Loucy (cell line): ENCODE measurements at regions not wholly inside any gene's neighbourhood (a gene's known extent, or its start where the extent isn't known, plus 50 kb on each side); places are given as distances from the start of the nearest gene placed in this dataset.

Experiments used
- H2AFZ ChIP-seq: fragments of 200-600 bp; sonication (generic); 2 replicates; pipeline ENCODE4 v1.6.0; 2016; ENCODE audit warnings: antibody characterized with exemption, mild to moderate bottlenecking, low read length, moderate library complexity
- H3F3A ChIP-seq: fragments of 200-600 bp; 2 replicates; pipeline ENCODE4 v1.6.0; 2016; ENCODE audit warnings: antibody characterized with exemption, low read depth, mild to moderate bottlenecking
- H3K27me3 ChIP-seq: fragments of 200-600 bp; sonication (generic); 2 replicates; pipeline ENCODE4 v1.6.1; 2014; ENCODE audit warnings: low read length, mild to moderate bottlenecking; ENCODE audit not compliant: insufficient read depth, poor library complexity, severe bottlenecking
- H3K36me3 ChIP-seq: fragments of 200-600 bp; sonication (generic); 2 replicates; pipeline ENCODE4 v1.6.1; 2016; ENCODE audit warnings: low read length; ENCODE audit not compliant: insufficient read depth
- H3K4me1 ChIP-seq: fragments of 200-600 bp; sonication (generic); 2 replicates; pipeline ENCODE4 v1.5.1; 2014; ENCODE audit warnings: low read length, mild to moderate bottlenecking; ENCODE audit not compliant: insufficient read depth, poor library complexity, severe bottlenecking
- H3K4me2 ChIP-seq: fragments of 200-600 bp; sonication (generic); 2 replicates; pipeline ENCODE4 v1.6.0; 2014; ENCODE audit warnings: antibody characterized with exemption, low read length, low read depth, mild to moderate bottlenecking; ENCODE audit not compliant: poor library complexity, severe bottlenecking
- H3K4me3 ChIP-seq: fragments of 200-600 bp; sonication (generic); 2 replicates; pipeline ENCODE4 v1.5.1; 2014; ENCODE audit warnings: low read length, mild to moderate bottlenecking, mixed read lengths; ENCODE audit not compliant: poor library complexity, severe bottlenecking
- H3K79me2 ChIP-seq: fragments of 200-600 bp; sonication (generic); 2 replicates; pipeline ENCODE4 v1.6.1; 2014; ENCODE audit warnings: low read length; ENCODE audit not compliant: insufficient read depth
- H3K9ac ChIP-seq: fragments of 200-600 bp; sonication (generic); 2 replicates; pipeline ENCODE4 v1.6.0; 2014; ENCODE audit warnings: mild to moderate bottlenecking, low read depth, low read length, moderate library complexity; ENCODE audit not compliant: poor library complexity, severe bottlenecking
- H3K9me2 ChIP-seq: fragments of 200-600 bp; sonication (generic); replicated peaks from 2 replicates; pipeline ENCODE4 v1.6.1; 2016; ENCODE audit warnings: low read depth, low read length, mixed read lengths
- H3K9me3 ChIP-seq: fragments of 200-600 bp; sonication (generic); 2 replicates; pipeline ENCODE4 v1.6.1; 2014; ENCODE audit warnings: mild to moderate bottlenecking, antibody characterized with exemption, low read length, low read depth; ENCODE audit not compliant: insufficient read depth
- H4K20me1 ChIP-seq: fragments of 200-600 bp; sonication (generic); 2 replicates; pipeline ENCODE4 v1.6.0; 2014; ENCODE audit warnings: antibody characterized with exemption, low read length, mild to moderate bottlenecking; ENCODE audit not compliant: insufficient read depth, poor library complexity, severe bottlenecking
- EZH2phosphoT487 ChIP-seq: fragments of 200-600 bp; IDR thresholded peaks from 2 replicates; pipeline ENCODE4 v1.6.1; 2018; ENCODE audit warnings: antibody characterized with exemption, mild to moderate bottlenecking, moderate library complexity, borderline replicate concordance
- TF ChIP-seq, protein P1 (sequence below): fragments of 200-600 bp; sonication (generic); conservative IDR thresholded peaks from 2 replicates; pipeline ENCODE4 v1.5.1; 2014; ENCODE audit warnings: mild to moderate bottlenecking, antibody characterized with exemption, low read length

- Histone ChIP-seq H2AFZ (no peak overlapping the region), H3K4me1 (no peaks in the 10 kb centered on the region), H3K9me3 (no peaks in the 10 kb centered on the region), H3K27me3 (no peaks in the 10 kb centered on the region), H3K9ac (no peak overlapping the region), H3F3A (no peaks in the 10 kb centered on the region), H3K36me3 (no peaks in the 10 kb centered on the region), H4K20me1 (no peaks in the 10 kb centered on the region), H3K4me2 (no peak overlapping the region), H3K79me2 (no peaks in the 10 kb centered on the region), H3K9me2 (no peaks in the 10 kb centered on the region), H3K4me3 (no peak overlapping the region)
- TF ChIP-seq, protein P1, sequence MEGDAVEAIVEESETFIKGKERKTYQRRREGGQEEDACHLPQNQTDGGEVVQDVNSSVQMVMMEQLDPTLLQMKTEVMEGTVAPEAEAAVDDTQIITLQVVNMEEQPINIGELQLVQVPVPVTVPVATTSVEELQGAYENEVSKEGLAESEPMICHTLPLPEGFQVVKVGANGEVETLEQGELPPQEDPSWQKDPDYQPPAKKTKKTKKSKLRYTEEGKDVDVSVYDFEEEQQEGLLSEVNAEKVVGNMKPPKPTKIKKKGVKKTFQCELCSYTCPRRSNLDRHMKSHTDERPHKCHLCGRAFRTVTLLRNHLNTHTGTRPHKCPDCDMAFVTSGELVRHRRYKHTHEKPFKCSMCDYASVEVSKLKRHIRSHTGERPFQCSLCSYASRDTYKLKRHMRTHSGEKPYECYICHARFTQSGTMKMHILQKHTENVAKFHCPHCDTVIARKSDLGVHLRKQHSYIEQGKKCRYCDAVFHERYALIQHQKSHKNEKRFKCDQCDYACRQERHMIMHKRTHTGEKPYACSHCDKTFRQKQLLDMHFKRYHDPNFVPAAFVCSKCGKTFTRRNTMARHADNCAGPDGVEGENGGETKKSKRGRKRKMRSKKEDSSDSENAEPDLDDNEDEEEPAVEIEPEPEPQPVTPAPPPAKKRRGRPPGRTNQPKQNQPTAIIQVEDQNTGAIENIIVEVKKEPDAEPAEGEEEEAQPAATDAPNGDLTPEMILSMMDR: peak; percentile 45
- TF ChIP-seq EZH2phosphoT487: no peak
Observed at GRCh38 chrX:82961129-82961528, 547.0 kb upstream of the POU3F4 start.

DNA sequence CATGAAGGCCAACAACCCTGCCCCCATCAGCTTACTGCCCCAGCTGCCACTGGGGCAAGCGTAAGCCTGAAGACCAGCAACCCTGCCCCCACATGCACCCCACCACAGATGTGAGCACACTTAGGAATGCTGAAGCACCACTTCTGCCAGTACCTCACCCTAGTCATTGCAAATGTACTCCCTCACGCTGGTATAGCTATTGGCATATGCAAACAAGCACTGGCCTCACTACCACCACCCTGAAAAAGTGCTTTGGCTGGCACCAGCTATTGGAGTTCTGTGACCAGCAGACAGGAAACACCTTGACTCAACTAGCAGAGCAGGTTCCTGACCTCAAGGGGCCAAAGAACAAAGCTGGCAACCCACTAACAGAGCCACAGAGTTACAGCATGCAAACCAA lies 534.4 kb upstream of the POU3F4 start:
- Histone ChIP-seq H3K4me3 (peak overlapping the region; percentile 29), H3K9ac (no peak overlapping the region), H3K36me3 (no peaks in the 10 kb centered on the region), H3K9me2 (no peaks in the 10 kb centered on the region), H3K9me3 (no peaks in the 10 kb centered on the region), H3K4me1 (no peaks in the 10 kb centered on the region), H3K79me2 (no peaks in the 10 kb centered on the region), H3K27me3 (no peaks in the 10 kb centered on the region), H3F3A (no peaks in the 10 kb centered on the region; the same call in 1 of the 2 replicates), H2AFZ (no peak overlapping the region), H4K20me1 (no peaks in the 10 kb centered on the region), H3K4me2 (peak overlapping the region; percentile 64)
- TF ChIP-seq EZH2phosphoT487: no peak
- TF ChIP-seq, protein P1: no peak

- Histone ChIP-seq H3K4me3 (no peak overlapping the region), H3K79me2 (no peaks in the 10 kb centered on the region), H3K4me2 (no peak overlapping the region), H3K9me3 (no peaks in the 10 kb centered on the region), H3K9ac (no peak overlapping the region), H3K9me2 (no peaks in the 10 kb centered on the region), H2AFZ (no peak overlapping the region), H3F3A (no peaks in the 10 kb centered on the region), H3K27me3 (no peaks in the 10 kb centered on the region), H3K36me3 (no peaks in the 10 kb centered on the region), H4K20me1 (no peaks in the 10 kb centered on the region), H3K4me1 (no peaks in the 10 kb centered on the region)
- no peak for TF ChIP-seq EZH2phosphoT487
Observed at GRCh38 chrX:82998163-82998562, 509.9 kb upstream of the POU3F4 start.

- Histone ChIP-seq H3K4me1 (no peaks in the 10 kb centered on the region), H4K20me1 (no peaks in the 10 kb centered on the region), H3K9me3 (no peaks in the 10 kb centered on the region), H3K36me3 (no peaks in the 10 kb centered on the region), H3K79me2 (no peaks in the 10 kb centered on the region), H3F3A (no peaks in the 10 kb centered on the region), H3K9ac (no peak overlapping the region), H3K4me3 (no peak overlapping the region), H3K9me2 (no peaks in the 10 kb centered on the region), H3K4me2 (no peak overlapping the region), H3K27me3 (no peaks in the 10 kb centered on the region), H2AFZ (no peak overlapping the region)
- TF ChIP-seq, protein P1: no peak
- no peak for TF ChIP-seq EZH2phosphoT487
Observed at GRCh38 chrX:83004012-83004411, 504.1 kb upstream of the POU3F4 start.
